GM19025 (cell line): ENCODE measurements at regions not wholly inside any gene's neighbourhood (a gene's known extent, or its start where the extent isn't known, plus 50 kb on each side); places are given as distances from the start of the nearest gene placed in this dataset.

Experiments
- ATAC-seq: cut with Tn5 transposase; IDR thresholded peaks from one replicate; pipeline ENCODE4 v1.9.1; 2021; ENCODE audit warnings: mild to moderate bottlenecking, low read depth, moderate library complexity; ENCODE audit not compliant: unreplicated experiment

DNA sequence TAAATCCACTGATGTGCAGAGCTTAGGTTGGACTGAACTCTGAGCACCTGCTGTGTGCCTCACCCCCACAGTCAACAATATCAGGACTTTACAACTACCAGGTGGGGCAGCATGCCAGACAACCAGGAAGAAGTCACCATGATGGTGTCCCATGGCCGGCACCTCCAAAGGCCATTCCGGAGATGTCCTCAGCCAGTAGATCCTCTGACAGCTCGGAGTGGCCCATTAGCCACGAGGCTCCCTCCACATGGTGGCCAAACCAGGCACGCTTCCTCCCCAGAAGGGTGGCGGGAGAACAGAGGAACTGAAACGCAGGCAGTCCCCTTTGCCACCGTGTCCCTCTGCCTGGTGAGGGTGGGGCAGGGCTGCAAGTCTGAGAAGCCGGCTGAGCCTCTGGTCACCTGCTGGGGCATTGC is 390.0 kb downstream of the TNS3 start:
- ATAC-seq: no peak

DNA sequence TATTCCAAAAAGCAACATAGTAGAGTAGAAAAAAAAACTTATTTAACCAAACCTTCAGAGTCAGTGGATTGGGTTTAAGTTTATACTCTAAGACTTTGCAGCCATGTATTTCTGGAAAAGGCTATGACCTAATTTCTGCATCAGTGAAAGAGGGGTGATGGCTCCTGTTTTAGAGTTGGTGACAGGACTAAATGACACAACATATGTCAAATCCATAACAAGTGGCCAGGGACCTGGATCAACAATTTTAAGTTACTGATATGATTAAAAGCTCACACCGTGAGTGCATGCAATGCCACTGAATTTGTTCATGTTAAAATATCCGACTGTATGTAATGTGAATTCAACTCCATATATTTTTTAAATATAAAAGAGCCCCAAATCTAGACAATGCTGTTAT is 390.6 kb downstream of the TNS3 start:
- ATAC-seq: no peak

DNA sequence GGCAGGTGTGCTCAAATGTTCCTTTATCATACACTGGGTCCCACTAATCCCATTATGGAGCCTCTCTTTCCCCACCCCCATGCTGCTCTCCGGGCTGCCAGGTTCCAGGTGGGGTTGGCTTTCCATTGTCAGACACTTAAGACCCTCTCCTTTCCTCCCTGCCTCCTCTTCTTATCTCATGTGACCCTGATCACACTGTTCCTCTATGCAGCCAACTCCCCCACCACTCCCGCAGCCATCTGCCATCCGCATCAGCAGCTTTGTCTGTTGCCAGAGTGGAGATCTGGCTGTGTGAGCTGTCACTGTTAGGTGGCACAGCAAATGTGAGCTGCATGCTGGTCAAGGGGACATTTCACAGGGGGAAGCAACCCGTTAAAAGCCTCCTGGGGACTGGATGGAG is 391.4 kb downstream of the TNS3 start:
- ATAC-seq: no peak

DNA sequence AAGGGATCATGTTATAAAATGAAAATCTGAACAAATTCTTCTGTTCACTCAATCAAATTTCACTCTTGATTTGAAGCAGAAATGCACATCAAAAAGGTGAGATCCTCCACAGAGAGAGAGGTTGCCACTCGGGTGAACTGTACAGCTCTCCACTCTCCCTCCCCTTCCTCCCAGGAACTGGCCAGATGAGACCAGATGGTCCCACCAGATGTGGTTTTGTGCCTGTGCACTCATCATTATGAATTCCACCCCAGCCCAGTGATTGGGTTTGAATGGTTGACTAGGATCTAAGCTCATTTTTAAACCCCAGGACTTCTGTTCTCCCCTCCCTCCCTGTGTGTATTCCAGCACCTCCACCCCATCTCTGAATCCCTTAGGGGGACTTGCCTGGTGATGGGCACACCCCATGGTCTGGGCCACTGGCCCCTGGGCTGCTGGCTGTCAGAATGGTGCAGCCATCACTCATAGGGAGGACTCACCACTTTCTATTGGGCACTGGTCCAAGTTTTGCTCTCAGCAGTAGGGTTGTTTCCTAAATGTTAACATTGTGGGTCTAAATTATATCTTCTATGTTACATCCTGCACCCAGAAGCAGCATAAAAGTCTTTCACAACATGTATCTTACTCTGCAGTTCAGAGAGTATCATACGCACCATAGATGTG is 393.1 kb downstream of the TNS3 start:
- no peak for ATAC-seq

GRCh38 chr7:47188136-47188535 is 393.8 kb downstream of the TNS3 start:
- no peak for ATAC-seq

DNA sequence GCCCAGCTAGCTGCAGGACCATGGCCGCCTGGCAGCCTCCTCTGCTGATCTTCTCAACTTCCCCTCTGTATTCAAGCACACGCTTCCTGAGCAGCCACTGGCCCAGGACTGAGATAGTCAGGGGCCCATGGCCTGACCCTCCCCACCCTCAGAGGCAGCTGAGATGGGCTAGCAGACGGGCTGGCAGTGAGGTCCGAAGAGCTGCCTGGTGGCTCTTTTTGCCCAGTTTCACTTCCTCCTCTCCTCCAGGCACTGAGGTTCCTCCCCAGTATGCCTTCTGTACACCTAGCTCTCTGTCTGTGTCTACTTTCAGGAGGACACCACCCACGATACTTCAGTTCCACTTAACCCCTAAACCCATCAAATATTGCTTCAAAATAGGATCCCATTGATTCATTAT is 395.6 kb downstream of the TNS3 start:
- peak; percentile 93 for ATAC-seq

DNA sequence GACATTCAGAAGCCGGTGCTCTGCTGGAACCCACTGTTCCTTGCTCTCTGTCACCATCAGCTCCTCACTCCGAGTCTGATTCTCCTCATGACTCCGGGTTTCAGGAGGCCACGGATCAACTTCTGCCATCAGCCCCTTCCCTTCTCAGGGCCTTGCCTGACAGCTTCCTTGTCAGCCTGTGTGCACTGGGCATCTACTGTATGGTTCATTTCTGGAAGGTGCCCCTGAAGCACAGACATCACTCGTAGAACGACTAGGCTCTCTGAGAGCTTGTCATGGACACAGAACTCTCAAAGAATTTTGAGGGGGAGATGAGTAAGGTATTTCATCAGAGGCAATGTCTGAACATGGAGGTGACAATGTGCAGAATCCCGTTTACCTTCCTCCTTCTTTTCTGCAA is 396.1 kb downstream of the TNS3 start:
- no peak for ATAC-seq

DNA sequence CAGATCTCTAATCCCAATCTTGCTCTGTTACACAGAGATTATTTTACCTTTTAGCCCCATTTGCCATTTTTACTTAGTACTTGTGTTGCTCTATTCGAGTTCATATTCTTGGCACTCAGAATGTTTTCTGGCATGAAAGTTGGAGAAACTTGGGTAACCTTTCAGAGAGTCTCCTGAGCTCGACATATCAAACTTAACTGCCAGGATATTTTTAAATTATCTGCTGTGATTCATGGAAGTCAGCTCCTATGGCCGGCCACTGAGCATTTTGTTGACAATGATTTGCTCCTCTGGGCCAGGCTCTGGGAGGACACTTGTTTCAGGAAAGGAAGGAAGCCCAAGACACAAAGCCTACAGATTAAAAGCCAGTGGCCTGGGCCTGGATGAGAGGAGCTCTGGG is 396.7 kb downstream of the TNS3 start:
- no peak for ATAC-seq

DNA sequence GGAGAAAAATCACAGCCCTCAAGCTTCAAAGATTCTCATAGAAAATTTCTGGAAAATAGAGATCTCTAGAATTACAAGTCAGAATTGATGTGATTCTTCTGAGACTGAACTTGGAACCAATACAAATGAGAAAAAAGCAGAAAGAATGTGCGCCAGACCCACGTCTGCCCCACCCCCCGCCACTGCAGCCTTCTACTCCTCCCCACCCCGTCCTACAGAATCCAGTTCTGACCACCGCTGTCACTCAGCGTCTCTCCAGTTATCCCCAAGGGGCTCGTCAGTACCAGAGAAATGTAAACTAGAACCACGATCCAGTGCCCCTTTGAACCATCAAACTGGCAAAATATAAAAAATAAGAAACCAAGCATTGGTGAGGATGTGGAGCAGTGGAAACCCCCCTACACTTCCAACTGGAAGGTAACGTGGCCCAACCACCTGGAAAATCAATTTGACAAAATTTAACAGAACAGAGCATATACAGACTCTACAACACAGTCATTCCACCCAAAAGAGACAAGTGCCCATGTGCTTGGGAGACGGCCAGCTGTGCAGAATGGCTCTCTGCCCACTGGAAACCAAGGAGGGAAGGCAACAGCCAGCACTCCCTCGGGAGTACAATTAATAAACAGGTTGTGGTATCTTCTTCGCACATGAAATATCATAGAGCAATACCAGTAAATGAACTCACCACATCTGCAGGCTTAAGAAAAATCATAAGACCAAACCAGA is 397.9 kb downstream of the TNS3 start:
- no peak for ATAC-seq

DNA sequence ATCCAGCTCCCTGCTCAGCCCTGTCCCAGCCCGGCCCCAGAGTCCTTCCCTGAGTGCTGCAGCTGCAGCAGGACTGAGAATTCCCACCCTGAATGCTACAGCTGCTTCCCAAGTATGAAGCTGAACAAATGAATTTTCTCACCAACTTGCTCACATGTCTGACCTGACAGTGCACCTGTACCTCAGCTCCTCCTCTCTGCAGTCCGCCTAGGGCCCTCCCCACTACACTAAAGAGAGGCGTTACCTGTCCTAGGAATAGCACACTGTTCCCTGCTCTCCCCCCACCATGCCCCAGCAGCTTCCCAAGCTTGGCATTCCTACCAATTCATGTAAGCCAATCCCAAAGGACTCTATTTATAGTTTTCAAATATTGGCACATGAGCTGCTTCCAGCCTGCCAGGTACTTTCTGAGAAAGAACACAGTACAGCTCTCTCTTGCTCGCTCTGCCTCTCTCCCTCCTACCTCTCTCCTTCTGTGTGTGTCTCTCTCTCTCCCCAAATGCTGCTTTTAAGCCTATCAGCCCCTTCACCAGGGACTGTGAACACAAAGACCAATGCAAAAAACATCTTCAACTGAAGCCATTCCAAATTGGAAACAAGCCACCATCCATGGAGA is 400.1 kb downstream of the TNS3 start:
- no peak for ATAC-seq

DNA sequence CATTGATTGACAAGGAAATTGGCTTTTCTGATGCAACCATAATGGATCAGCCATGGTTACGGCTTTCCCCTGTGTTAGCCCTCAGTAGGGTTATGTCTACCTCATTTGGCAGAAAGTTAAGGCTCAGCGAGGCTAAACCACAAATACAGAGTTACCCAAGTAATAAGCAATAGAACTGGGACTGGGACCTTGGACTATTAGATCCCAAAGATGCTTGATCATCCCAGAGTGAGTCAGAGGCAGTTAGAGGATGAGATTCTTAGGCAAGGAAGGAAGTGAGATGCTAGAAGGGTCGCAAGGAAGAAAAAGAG is 401.4 kb downstream of the TNS3 start:
- ATAC-seq: peak; percentile 27

- peak; percentile 57 for ATAC-seq
These were observed 401.9 kb downstream of the TNS3 start for GRCh38 chr7:47179812-47180515.

DNA sequence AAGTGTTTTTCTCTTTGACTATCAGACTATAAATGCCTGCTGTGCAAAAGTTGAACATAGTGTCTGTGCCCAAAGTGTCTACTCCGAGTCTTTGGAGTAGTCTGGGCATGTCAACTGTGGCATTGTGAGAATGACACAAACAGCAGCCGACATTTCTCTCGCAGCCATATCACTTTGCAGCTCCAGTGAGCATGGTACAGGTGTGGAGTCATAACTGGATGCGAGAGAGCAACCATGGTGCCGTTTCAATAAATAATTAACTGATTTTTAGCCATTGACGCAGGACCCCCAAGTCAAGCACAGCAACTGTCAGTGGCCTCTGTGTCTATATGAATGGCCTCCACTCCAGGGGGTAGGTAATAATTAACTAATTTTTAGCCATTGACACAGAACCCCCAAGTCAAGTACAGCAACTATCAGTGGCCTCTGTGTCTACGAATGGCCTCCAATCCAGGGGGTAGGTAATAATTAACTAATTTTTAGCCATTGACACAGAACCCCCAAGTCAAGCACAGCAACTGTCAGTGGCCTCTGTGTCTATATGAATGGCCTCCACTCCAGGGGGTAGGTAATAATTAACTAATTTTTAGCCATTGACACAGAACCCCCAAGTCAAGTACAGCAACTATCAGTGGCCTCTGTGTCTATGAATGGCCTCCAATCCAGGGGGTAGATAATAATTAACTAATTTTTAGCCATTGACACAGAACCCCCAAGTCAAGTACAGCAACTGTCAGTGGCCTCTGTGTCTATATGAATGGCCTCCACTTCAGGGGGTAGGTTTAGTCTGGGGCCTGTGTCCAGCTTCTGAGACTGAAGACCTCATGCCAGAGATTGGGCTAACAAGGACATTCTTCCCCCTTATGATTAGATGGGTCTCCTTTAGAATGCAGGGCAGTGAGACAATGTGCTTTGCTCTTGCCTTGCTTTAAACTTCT is 409.0 kb downstream of the TNS3 start:
- peak; percentile 91 for ATAC-seq

DNA sequence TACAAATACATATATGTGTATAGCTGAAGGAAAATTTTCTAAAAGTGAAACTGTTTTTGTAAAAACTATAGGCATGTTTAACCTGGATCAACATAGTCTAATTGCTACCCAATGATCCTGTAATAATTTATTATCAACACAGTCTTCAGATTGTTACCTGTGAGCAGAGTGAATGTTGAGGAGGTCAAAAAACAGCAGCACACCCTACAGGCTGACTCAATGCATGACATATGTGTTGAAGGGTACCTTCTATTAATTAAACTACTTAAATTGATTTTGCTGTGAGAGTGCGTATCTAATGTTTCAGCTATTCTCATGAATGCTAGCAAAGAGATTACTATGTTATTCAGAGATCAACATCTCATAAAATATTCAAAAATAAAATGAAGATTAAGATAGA is 411.4 kb downstream of the TNS3 start:
- ATAC-seq: no peak

- no peak for ATAC-seq
These were observed 427.1 kb downstream of the TNS3 start for GRCh38 chr7:47154791-47155190.

DNA sequence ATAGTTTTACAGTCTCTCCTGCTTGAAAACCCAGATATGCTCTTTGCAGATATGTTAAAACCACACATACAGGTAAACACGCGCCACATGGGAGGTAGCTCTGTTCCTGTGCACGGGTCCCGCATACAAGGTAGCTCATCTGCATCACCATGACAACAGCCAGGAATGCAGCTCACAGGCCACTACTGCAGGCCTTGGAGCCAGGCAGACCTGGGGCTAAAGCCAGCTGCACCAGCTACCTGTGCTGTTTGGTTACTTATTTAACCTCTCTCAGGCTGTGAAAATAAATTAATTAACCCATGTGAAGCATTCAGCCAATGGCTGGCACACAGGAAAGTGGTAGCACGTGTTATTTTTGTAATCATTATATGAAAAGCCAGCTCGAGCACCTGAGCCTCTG is 428.3 kb downstream of the TNS3 start:
- no peak for ATAC-seq

DNA sequence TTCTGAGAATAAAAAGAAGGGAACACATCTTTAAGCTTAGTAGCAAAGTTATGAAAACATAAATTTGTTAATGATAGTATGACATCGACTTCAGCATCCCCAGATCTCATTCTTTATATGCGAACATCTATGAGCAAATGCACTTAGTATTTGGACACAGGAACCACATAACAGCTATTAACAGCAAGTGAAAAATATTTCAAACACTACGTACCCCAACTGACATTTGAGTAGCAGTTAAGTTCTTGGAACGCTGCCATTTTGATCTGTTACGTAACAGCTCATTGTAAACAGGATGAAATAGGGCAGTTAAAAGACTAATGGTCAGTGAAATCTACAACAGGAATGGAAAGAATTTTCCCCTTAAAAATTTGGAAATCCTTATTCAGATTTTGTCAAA is 428.9 kb downstream of the TNS3 start:
- no peak for ATAC-seq

- ATAC-seq: no peak
These were observed 429.6 kb downstream of the TNS3 start for GRCh38 chr7:47152307-47152706.

- no peak for ATAC-seq
These were observed 431.2 kb downstream of the TNS3 start for GRCh38 chr7:47150497-47151260.

DNA sequence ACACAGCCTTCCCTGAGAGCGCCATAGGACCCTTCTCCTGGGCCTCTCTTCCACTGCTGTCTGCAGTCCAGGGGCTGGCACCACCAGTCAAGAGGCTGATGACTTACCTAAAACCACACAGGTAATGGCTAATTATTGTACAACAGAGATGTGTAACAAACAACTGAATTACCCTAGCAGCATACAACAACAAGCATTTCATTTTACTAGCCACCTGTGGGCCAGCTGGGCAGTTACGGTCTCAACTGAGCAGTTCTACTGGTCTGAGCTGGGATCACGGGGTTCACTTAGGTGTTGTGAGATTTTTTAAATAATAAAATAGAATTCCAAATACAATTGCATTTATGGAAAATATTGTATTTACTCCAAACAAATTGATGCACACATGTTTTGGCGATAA is 431.9 kb downstream of the TNS3 start:
- ATAC-seq: peak; percentile 15
